Skeletal muscle satellite cell (primary cell): ENCODE measurements at regions not wholly inside any gene's neighbourhood (a gene's known extent, or its start where the extent isn't known, plus 50 kb on each side); places are given as distances from the start of the nearest gene placed in this dataset.

ENCODE experiments used
- H3K27me3 ChIP-seq: 2 replicates; pipeline ENCODE4 v1.7.0; 2013; ENCODE audit warnings: low read length; ENCODE audit not compliant: control insufficient read depth, insufficient read depth
- H3K36me3 ChIP-seq: 2 replicates; pipeline ENCODE4 v1.7.0; 2013; ENCODE audit warnings: mild to moderate bottlenecking, control low read depth, low read length; ENCODE audit not compliant: insufficient read depth
- H3K4me1 ChIP-seq: 2 replicates; pipeline ENCODE4 v1.7.0; 2013; ENCODE audit warnings: low read length; ENCODE audit not compliant: control insufficient read depth, insufficient read depth
- H3K4me2 ChIP-seq: 2 replicates; pipeline ENCODE4 v1.7.0; 2013; ENCODE audit warnings: mild to moderate bottlenecking, low read length
- H3K4me3 ChIP-seq: 2 replicates; pipeline ENCODE4 v1.7.0; 2013; ENCODE audit warnings: low read length
- H3K9ac ChIP-seq: 2 replicates; pipeline ENCODE4 v1.7.0; 2013; ENCODE audit warnings: mild to moderate bottlenecking, low read depth, low read length, moderate library complexity
- H3K9me3 ChIP-seq: replicated peaks from 2 replicates; pipeline ENCODE4 v1.7.0; 2013; ENCODE audit warnings: mild to moderate bottlenecking, control low read depth, low read length

GRCh38 chr15:59953392-59953883 is 50.7 kb upstream of the FOXB1 start:
- Histone ChIP-seq H3K4me2 (no peak overlapping the region), H3K36me3 (no peaks in the 10 kb centered on the region), H3K4me1 (no peaks in the 10 kb centered on the region), H3K9me3 (no peaks in the 10 kb centered on the region), H3K9ac (no peak overlapping the region), H3K4me3 (no peak overlapping the region), H3K27me3 (peaks cover 17% of the 10 kb centered on the region)

- no peaks in the 10 kb centered on the region for H3K4me1 ChIP-seq
- H3K9ac ChIP-seq, result no peak overlapping the region
- no peaks in the 10 kb centered on the region for H3K36me3 ChIP-seq
- H3K4me2 ChIP-seq, result no peak overlapping the region
- no peaks in the 10 kb centered on the region for H3K9me3 ChIP-seq
- H3K4me3 ChIP-seq, result no peak overlapping the region
- H3K27me3 ChIP-seq, result peaks cover 17% of the 10 kb centered on the region
Observed at GRCh38 chr15:59952960-59953359, 51.2 kb upstream of the FOXB1 start.

GRCh38 chr15:59950603-59951388 is 53.3 kb upstream of the FOXB1 start:
- no peak overlapping the region for H3K9ac ChIP-seq
- H3K4me3 ChIP-seq, result no peak overlapping the region
- H3K4me1 ChIP-seq, result no peaks in the 10 kb centered on the region
- H3K36me3 ChIP-seq, result no peaks in the 10 kb centered on the region
- no peaks in the 10 kb centered on the region for H3K9me3 ChIP-seq
- H3K27me3 ChIP-seq, result peaks cover 21% of the 10 kb centered on the region
- no peak overlapping the region for H3K4me2 ChIP-seq

GRCh38 chr15:59948924-59949613 is 55.0 kb upstream of the FOXB1 start:
- Histone ChIP-seq H3K4me3 (no peak overlapping the region), H3K4me1 (no peaks in the 10 kb centered on the region), H3K9me3 (no peaks in the 10 kb centered on the region), H3K36me3 (no peaks in the 10 kb centered on the region), H3K4me2 (no peak overlapping the region), H3K9ac (no peak overlapping the region), H3K27me3 (peaks cover 25% of the 10 kb centered on the region)

- Histone ChIP-seq H3K9ac (no peak overlapping the region), H3K4me2 (no peak overlapping the region), H3K9me3 (no peaks in the 10 kb centered on the region), H3K4me1 (no peaks in the 10 kb centered on the region), H3K4me3 (no peak overlapping the region), H3K36me3 (no peaks in the 10 kb centered on the region), H3K27me3 (peaks cover 26% of the 10 kb centered on the region)
Observed at GRCh38 chr15:59946084-59946483, 58.0 kb upstream of the FOXB1 start.

GRCh38 chr15:59945036-59945435 is 59.1 kb upstream of the FOXB1 start:
- H3K27me3 ChIP-seq, result peaks cover 28% of the 10 kb centered on the region
- no peaks in the 10 kb centered on the region for H3K9me3 ChIP-seq
- no peaks in the 10 kb centered on the region for H3K4me1 ChIP-seq
- no peak overlapping the region for H3K9ac ChIP-seq
- no peak overlapping the region for H3K4me3 ChIP-seq
- no peak overlapping the region for H3K4me2 ChIP-seq
- no peaks in the 10 kb centered on the region for H3K36me3 ChIP-seq

- Histone ChIP-seq H3K36me3 (no peaks in the 10 kb centered on the region), H3K9me3 (no peaks in the 10 kb centered on the region), H3K4me3 (no peak overlapping the region), H3K4me1 (no peaks in the 10 kb centered on the region), H3K9ac (no peak overlapping the region), H3K27me3 (peaks cover 40% of the 10 kb centered on the region), H3K4me2 (no peak overlapping the region)
Observed at GRCh38 chr15:59941612-59942011, 62.5 kb upstream of the FOXB1 start.

- peaks cover 46% of the 10 kb centered on the region for H3K27me3 ChIP-seq
- H3K9me3 ChIP-seq, result no peaks in the 10 kb centered on the region
- no peak overlapping the region for H3K4me2 ChIP-seq
- H3K9ac ChIP-seq, result no peak overlapping the region
- no peaks in the 10 kb centered on the region for H3K36me3 ChIP-seq
- H3K4me1 ChIP-seq, result no peaks in the 10 kb centered on the region
- no peak overlapping the region for H3K4me3 ChIP-seq
Observed at GRCh38 chr15:59940928-59941327, 63.2 kb upstream of the FOXB1 start.

GRCh38 chr15:59940456-59940855 is 63.7 kb upstream of the FOXB1 start:
- Histone ChIP-seq H3K27me3 (peaks cover 50% of the 10 kb centered on the region), H3K4me2 (no peak overlapping the region), H3K4me3 (no peak overlapping the region), H3K9me3 (no peaks in the 10 kb centered on the region), H3K9ac (no peak overlapping the region), H3K4me1 (no peaks in the 10 kb centered on the region), H3K36me3 (no peaks in the 10 kb centered on the region)

GRCh38 chr15:59936741-59937140 is 67.4 kb upstream of the FOXB1 start:
- peaks cover 48% of the 10 kb centered on the region for H3K27me3 ChIP-seq
- no peak overlapping the region for H3K4me2 ChIP-seq
- no peaks in the 10 kb centered on the region for H3K36me3 ChIP-seq
- no peak overlapping the region for H3K9ac ChIP-seq
- H3K4me1 ChIP-seq, result no peaks in the 10 kb centered on the region
- no peaks in the 10 kb centered on the region for H3K9me3 ChIP-seq
- no peak overlapping the region for H3K4me3 ChIP-seq

- no peaks in the 10 kb centered on the region for H3K9me3 ChIP-seq
- peaks cover 39% of the 10 kb centered on the region for H3K27me3 ChIP-seq
- no peak overlapping the region for H3K4me3 ChIP-seq
- no peak overlapping the region for H3K4me2 ChIP-seq
- no peaks in the 10 kb centered on the region for H3K4me1 ChIP-seq
- H3K36me3 ChIP-seq, result no peaks in the 10 kb centered on the region
- no peak overlapping the region for H3K9ac ChIP-seq
Observed at GRCh38 chr15:59933607-59934006, 70.5 kb upstream of the FOXB1 start.
